Brain microvascular endothelial cell (primary cell): ENCODE measurements at regions not wholly inside any gene's neighbourhood (a gene's known extent, or its start where the extent isn't known, plus 50 kb on each side); places are given as distances from the start of the nearest gene placed in this dataset.

Experiments used
- DNase-seq: peaks from one replicate; pipeline ENCODE4 v3.0.0-alpha.2; 2020
- H3K27ac ChIP-seq: fragments of 250-450 bp; sonication (Bioruptor Pico); 2 replicates; pipeline ENCODE4 v1.5.1; 2020; ENCODE audit warnings: mild to moderate bottlenecking, moderate library complexity
- H3K27me3 ChIP-seq: fragments of 250-450 bp; sonication (Bioruptor Pico); replicated peaks from 2 replicates; pipeline ENCODE4 v1.5.1; 2020; ENCODE audit warnings: mild to moderate bottlenecking
- H3K36me3 ChIP-seq: fragments of 250-450 bp; sonication (Bioruptor Pico); replicated peaks from 2 replicates; pipeline ENCODE4 v1.5.1; 2020; ENCODE audit warnings: mild to moderate bottlenecking
- H3K4me3 ChIP-seq: 2 replicates; pipeline ENCODE4 v1.5.1; 2011; ENCODE audit warnings: low read depth, mild to moderate bottlenecking, control low read depth, low read length, moderate library complexity
- CTCF ChIP-seq: IDR thresholded peaks from 2 replicates; pipeline ENCODE4 v1.5.1; 2011; ENCODE audit warnings: low read depth, mild to moderate bottlenecking, moderate library complexity, low read length, control low read depth, inconsistent platforms; ENCODE audit errors: missing control alignments
- in situ Hi-C: cut with HindIII; loops from 2 replicates; pipeline ENCODE4 v1.10.0; 2017; ENCODE audit warnings: low sequenced_read_pairs, low pct_ligation_motif_present

- Histone ChIP-seq H3K27ac (no peak overlapping the region), H3K36me3 (no peaks in the 10 kb centered on the region), H3K4me3 (no peak overlapping the region), H3K27me3 (no peaks in the 10 kb centered on the region)
- in situ Hi-C loops: no loop called here
- peak; percentile 49 for TF ChIP-seq CTCF
- DNase-seq: peak; percentile 12
Measured at GRCh38 chr15:25501828-25502446, 63.1 kb upstream of the UBE3A start.

GRCh38 chr15:25498835-25499234 lies 60.0 kb upstream of the UBE3A start:
- TF ChIP-seq CTCF: no peak
- Histone ChIP-seq H3K27me3 (no peaks in the 10 kb centered on the region), H3K4me3 (no peak overlapping the region), H3K27ac (no peak overlapping the region), H3K36me3 (no peaks in the 10 kb centered on the region)
- no peak for DNase-seq
- in situ Hi-C loops: no loop called here

GRCh38 chr15:25497934-25498333 lies 59.1 kb upstream of the UBE3A start:
- H3K4me3 ChIP-seq: no peak overlapping the region
- TF ChIP-seq CTCF: no peak
- H3K27ac ChIP-seq: no peak overlapping the region
- no peaks in the 10 kb centered on the region for H3K27me3 ChIP-seq
- no peak for DNase-seq
- in situ Hi-C loops: no loop called here
- no peaks in the 10 kb centered on the region for H3K36me3 ChIP-seq

GRCh38 chr15:25493823-25494526 lies 55.2 kb upstream of the UBE3A start:
- in situ Hi-C loops: no loop called here
- no peak for DNase-seq
- no peak overlapping the region for H3K27ac ChIP-seq

GRCh38 chr15:25492315-25492714 lies 53.5 kb upstream of the UBE3A start:
- Histone ChIP-seq H3K4me3 (no peak overlapping the region), H3K36me3 (no peaks in the 10 kb centered on the region), H3K27me3 (no peaks in the 10 kb centered on the region), H3K27ac (no peak overlapping the region)
- no peak for DNase-seq
- no peak for TF ChIP-seq CTCF
- in situ Hi-C loops: no loop called here

More at GRCh38 chr15:25493823-25494526, 55.2 kb upstream of the UBE3A start:
- Histone ChIP-seq H3K36me3 (no peaks in the 10 kb centered on the region), H3K4me3 (no peak overlapping the region), H3K27me3 (no peaks in the 10 kb centered on the region)
- no peak for TF ChIP-seq CTCF
